22Rv1 (cell line): ENCODE measurements at regions not wholly inside any gene's neighbourhood (a gene's known extent, or its start where the extent isn't known, plus 50 kb on each side); places are given as distances from the start of the nearest gene placed in this dataset.

Experiments
- ZFX ChIP-seq: fragments of 450-650 bp; IDR thresholded peaks from 2 replicates; pipeline ENCODE4 v1.6.1; 2017; ENCODE audit warnings: antibody characterized with exemption, borderline replicate concordance
- TF ChIP-seq, protein P1 (sequence below): fragments of 450-650 bp; IDR thresholded peaks from 2 replicates; pipeline ENCODE4 v1.5.1; 2017; ENCODE audit warnings: mild to moderate bottlenecking

DNA sequence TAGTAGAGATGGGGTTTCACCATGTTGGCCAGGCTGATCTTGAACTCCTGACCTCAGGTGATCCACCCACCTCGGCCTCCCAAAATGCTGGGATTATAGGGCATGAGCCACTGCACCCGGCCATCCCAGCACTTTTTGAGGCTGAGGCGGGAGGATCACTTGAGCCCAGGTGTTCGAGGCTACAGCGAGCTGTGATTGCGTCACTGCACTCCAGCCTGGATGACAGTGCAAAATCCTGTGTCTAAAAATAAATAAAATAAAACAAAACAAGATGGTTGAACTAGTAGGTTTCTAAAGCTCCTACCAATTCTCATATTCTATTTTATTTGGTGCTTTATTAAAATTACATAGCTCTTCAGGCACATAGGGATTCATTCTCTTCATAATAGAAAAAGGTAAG lies 890.3 kb upstream of the AUTS2 start:
- TF ChIP-seq, protein P1, sequence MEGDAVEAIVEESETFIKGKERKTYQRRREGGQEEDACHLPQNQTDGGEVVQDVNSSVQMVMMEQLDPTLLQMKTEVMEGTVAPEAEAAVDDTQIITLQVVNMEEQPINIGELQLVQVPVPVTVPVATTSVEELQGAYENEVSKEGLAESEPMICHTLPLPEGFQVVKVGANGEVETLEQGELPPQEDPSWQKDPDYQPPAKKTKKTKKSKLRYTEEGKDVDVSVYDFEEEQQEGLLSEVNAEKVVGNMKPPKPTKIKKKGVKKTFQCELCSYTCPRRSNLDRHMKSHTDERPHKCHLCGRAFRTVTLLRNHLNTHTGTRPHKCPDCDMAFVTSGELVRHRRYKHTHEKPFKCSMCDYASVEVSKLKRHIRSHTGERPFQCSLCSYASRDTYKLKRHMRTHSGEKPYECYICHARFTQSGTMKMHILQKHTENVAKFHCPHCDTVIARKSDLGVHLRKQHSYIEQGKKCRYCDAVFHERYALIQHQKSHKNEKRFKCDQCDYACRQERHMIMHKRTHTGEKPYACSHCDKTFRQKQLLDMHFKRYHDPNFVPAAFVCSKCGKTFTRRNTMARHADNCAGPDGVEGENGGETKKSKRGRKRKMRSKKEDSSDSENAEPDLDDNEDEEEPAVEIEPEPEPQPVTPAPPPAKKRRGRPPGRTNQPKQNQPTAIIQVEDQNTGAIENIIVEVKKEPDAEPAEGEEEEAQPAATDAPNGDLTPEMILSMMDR, result no peak
- TF ChIP-seq ZFX, result no peak
